A204.1 (cell line): ENCODE measurements at regions not wholly inside any gene's neighbourhood (a gene's known extent, or its start where the extent isn't known, plus 50 kb on each side); places are given as distances from the start of the nearest gene placed in this dataset.

Experiments
- FAIRE-seq: peaks from 2 replicates; lab custom pipeline; 2012; peaks lifted over from hg19 to GRCh38; lab: Jason Lieb, UNC

GRCh38 chr5:68749631-68750030, 344.2 kb upstream of the SLC30A5 start:
- FAIRE-seq, result no peak

GRCh38 chr5:68751661-68752060, 342.2 kb upstream of the SLC30A5 start:
- no peak for FAIRE-seq

- FAIRE-seq, result no peak
These were observed 339.3 kb upstream of the SLC30A5 start for GRCh38 chr5:68754536-68754935.

- no peak for FAIRE-seq
These were observed 338.5 kb upstream of the SLC30A5 start for GRCh38 chr5:68755293-68755692.

- FAIRE-seq, result no peak
These were observed 336.8 kb upstream of the SLC30A5 start for GRCh38 chr5:68757006-68757405.

- FAIRE-seq, result no peak
These were observed 336.1 kb upstream of the SLC30A5 start for GRCh38 chr5:68757626-68758212.

- FAIRE-seq, result no peak
These were observed 334.2 kb upstream of the SLC30A5 start for GRCh38 chr5:68759593-68759992.

GRCh38 chr5:68762201-68762600, 331.6 kb upstream of the SLC30A5 start:
- no peak for FAIRE-seq

- no peak for FAIRE-seq
These were observed 326.8 kb upstream of the SLC30A5 start for GRCh38 chr5:68766952-68767464.

- no peak for FAIRE-seq
These were observed 323.3 kb upstream of the SLC30A5 start for GRCh38 chr5:68770551-68770950.

GRCh38 chr5:68771221-68771620, 322.6 kb upstream of the SLC30A5 start:
- no peak for FAIRE-seq

- FAIRE-seq, result no peak
These were observed 322.1 kb upstream of the SLC30A5 start for GRCh38 chr5:68771732-68772131.

GRCh38 chr5:68776381-68776780, 317.4 kb upstream of the SLC30A5 start:
- no peak for FAIRE-seq

GRCh38 chr5:68777135-68777534, 316.7 kb upstream of the SLC30A5 start:
- FAIRE-seq, result no peak

- no peak for FAIRE-seq
These were observed 315.3 kb upstream of the SLC30A5 start for GRCh38 chr5:68778484-68778883.

GRCh38 chr5:68780299-68780955, 313.4 kb upstream of the SLC30A5 start:
- no peak for FAIRE-seq

GRCh38 chr5:68793074-68793473, 300.7 kb upstream of the SLC30A5 start:
- no peak for FAIRE-seq

GRCh38 chr5:68793993-68794392, 299.8 kb upstream of the SLC30A5 start:
- FAIRE-seq, result no peak

GRCh38 chr5:68795190-68795589, 298.6 kb upstream of the SLC30A5 start:
- no peak for FAIRE-seq

GRCh38 chr5:68798877-68799843, 294.7 kb upstream of the SLC30A5 start:
- no peak for FAIRE-seq

- no peak for FAIRE-seq
These were observed 291.4 kb upstream of the SLC30A5 start for GRCh38 chr5:68802430-68802829.

GRCh38 chr5:68803881-68804319, 289.9 kb upstream of the SLC30A5 start:
- FAIRE-seq, result no peak

- no peak for FAIRE-seq
These were observed 289.5 kb upstream of the SLC30A5 start for GRCh38 chr5:68804343-68804742.
